Stimulated activated CD4-positive, alpha-beta T cell treated with anti-CD3 and anti-CD28 coated beads, Interleukin-15, amount 100 ng/mL, for 1 hour (primary cell): ENCODE measurements at regions not wholly inside any gene's neighbourhood (a gene's known extent, or its start where the extent isn't known, plus 50 kb on each side); places are given as distances from the start of the nearest gene placed in this dataset.
"Not testable (repeated sequence)": the region's sequence is repeated elsewhere in the genome, so short reads cannot be mapped to it uniquely, and the experiment has no call there.

ENCODE experiments used
- DNase-seq, 2 donors: peaks; one replicate each; pipeline ENCODE4 v3.0.0-alpha.2; 2020; ENCODE audit warnings: low read depth in 1 of 2, low spot score in 1 of 2

- DNase-seq = no peak
Measured at GRCh38 chr9:81035601-81036000, 653.7 kb downstream of the TLE1 start.

GRCh38 chr9:81035171-81035570, 654.2 kb downstream of the TLE1 start:
- DNase-seq = no peak

- no peak for DNase-seq
Measured at GRCh38 chr9:81032831-81033230, 656.5 kb downstream of the TLE1 start.

GRCh38 chr9:81032030-81032572, 657.2 kb downstream of the TLE1 start:
- no peak for DNase-seq

GRCh38 chr9:81031422-81032029, 657.8 kb downstream of the TLE1 start:
- DNase-seq = no peak

GRCh38 chr9:81030027-81030426, 659.3 kb downstream of the TLE1 start:
- no peak for DNase-seq

GRCh38 chr9:81028504-81028903, 660.8 kb downstream of the TLE1 start:
- no peak for DNase-seq

GRCh38 chr9:81022177-81022576, 667.2 kb downstream of the TLE1 start:
- no peak for DNase-seq

- not testable (repeated sequence) for DNase-seq
Measured at GRCh38 chr9:81014945-81015344, 674.4 kb downstream of the TLE1 start.

GRCh38 chr9:81013191-81013590, 676.2 kb downstream of the TLE1 start:
- DNase-seq = not testable (repeated sequence)

- DNase-seq = no peak
Measured at GRCh38 chr9:81002906-81003305, 686.4 kb downstream of the TLE1 start.

- DNase-seq = no peak
Measured at GRCh38 chr9:81002242-81002641, 687.1 kb downstream of the TLE1 start.

- DNase-seq = no peak
Measured at GRCh38 chr9:80995759-80996158, 693.6 kb downstream of the TLE1 start.

GRCh38 chr9:80994892-80995291, 694.5 kb downstream of the TLE1 start:
- DNase-seq = no peak

- not testable (repeated sequence) for DNase-seq
Measured at GRCh38 chr9:80985595-80985994, 703.8 kb downstream of the TLE1 start.

- DNase-seq = no peak
Measured at GRCh38 chr9:80976403-80976802, 712.9 kb downstream of the TLE1 start.

GRCh38 chr9:80970377-80970776, 719.0 kb downstream of the TLE1 start:
- not testable (repeated sequence) for DNase-seq

- DNase-seq = no peak
Measured at GRCh38 chr9:80968611-80969010, 720.7 kb downstream of the TLE1 start.

- no peak for DNase-seq
Measured at GRCh38 chr9:80964914-80965313, 724.4 kb downstream of the TLE1 start.

- no peak for DNase-seq
Measured at GRCh38 chr9:80964374-80964773, 725.0 kb downstream of the TLE1 start.

- DNase-seq = no peak
Measured at GRCh38 chr9:80957801-80958200, 731.5 kb downstream of the TLE1 start.

- no peak for DNase-seq
Measured at GRCh38 chr9:80954521-80954920, 734.8 kb downstream of the TLE1 start.

- no peak for DNase-seq
Measured at GRCh38 chr9:80952363-80952922, 736.9 kb downstream of the TLE1 start.
